Ovary (tissue), 7 donors: ENCODE measurements at regions not wholly inside any gene's neighbourhood (a gene's known extent, or its start where the extent isn't known, plus 50 kb on each side); places are given as distances from the start of the nearest gene placed in this dataset.

Experiments
- DNase-seq, 5 donors: peaks; one replicate each; pipeline ENCODE4 v3.0.0-alpha.2; 2019 to 2020
- H3K27ac ChIP-seq, 2 donors: fragments of 200-600 bp; one replicate each; pipeline versions ENCODE4 v1.5.1 to v1.8.0; 2019 to 2022
- H3K27me3 ChIP-seq: fragments of 200-600 bp; one replicate; pipeline ENCODE4 v1.8.0; 2022
- H3K36me3 ChIP-seq: fragments of 200-600 bp; sonication (generic); one replicate; pipeline ENCODE4 v1.5.1; 2019
- H3K4me1 ChIP-seq: one replicate; pipeline ENCODE4 v1.8.1; 2013; ENCODE audit warnings: mild to moderate bottlenecking, moderate library complexity; ENCODE audit not compliant: insufficient read depth
- H3K4me3 ChIP-seq: fragments of 200-600 bp; sonication (generic); one replicate; pipeline ENCODE4 v1.5.1; 2017
- H3K9me3 ChIP-seq, 2 donors: fragments of 200-600 bp in 1 of 2; sonication (generic) in 1 of 2; one replicate each; pipeline versions ENCODE4 v1.5.1 to v1.8.1; 2013 to 2019; ENCODE audit warnings: mild to moderate bottlenecking in 1 of 2, moderate library complexity in 1 of 2
- CTCF ChIP-seq, 3 donors: fragments of 450-650 bp in 2 of 3; fragments of 200-600 bp in 1 of 3; IDR thresholded peaks; one replicate each; pipeline versions ENCODE4 v1.5.1 to v1.8.0; 2016 to 2022; ENCODE audit warnings: antibody characterized with exemption in 3 of 3, mild to moderate bottlenecking in 1 of 3
- EP300 ChIP-seq: sonication (generic); formaldehyde crosslinking; IDR thresholded peaks from one replicate; pipeline ENCODE4 v1.6.1; 2017; ENCODE audit warnings: antibody characterized with exemption
- POLR2A ChIP-seq: fragments of 450-650 bp; IDR thresholded peaks from one replicate; pipeline ENCODE4 v1.6.1; 2017; ENCODE audit warnings: antibody characterized with exemption, mild to moderate bottlenecking, moderate library complexity
- WGBS, 3 donors: extraction: QIAGEN DNeasy Blood & Tissue Kit in 1 of 3; methylation state at CpG; one replicate each; pipeline versions ENCODE4 v1.1.5 to v1.1.7; 2013 to 2017; 5-methylcytosine and 5-hydroxymethylcytosine counted together
- intact Hi-C, 4 donors: fragments of 100-400 bp; cut with DNase I; formaldehyde crosslinking; loops; one replicate each; pipeline versions ENCODE4 v1.11.0 to v1.15.1; 2022 to 2023
- donor health status: DM: no; HTN: no; CAD: no; lungs with moderate emphysema.
- donor health status: DM: no; HTN: no; CAD: no.
- donor health status: Bipolar disorder and iron deficiency.
- donor health status: DM: no; HTN: no; CAD: no.
- donor health status: DM: yes; HTN: yes; CAD: no.

GRCh38 chr4:123562994-123563750 is 166.6 kb downstream of the SPRY1 start:
- no peak overlapping the region for H3K27ac ChIP-seq
- H3K9me3 ChIP-seq, result no peaks in the 10 kb centered on the region
- no peaks in the 10 kb centered on the region for H3K27me3 ChIP-seq
- intact Hi-C loops, result loop anchor here in 1 of 4 donors (5.0 to 10.0 kb wide), 2 partner anchors 219 to 448 kb away; no protein-coding TSS in a partner anchor
- no peaks in the 10 kb centered on the region for H3K36me3 ChIP-seq
- 61 to 74% (median 70%) methylated on average over 4 of the region's 4 CpGs for WGBS, 3 donors
- H3K4me3 ChIP-seq, result no peak overlapping the region
- TF ChIP-seq CTCF (IDR thresholded peaks at IDR 0.05) (no peak), POLR2A (no peak), EP300 (no peak)
- no peak for DNase-seq
- H3K4me1 ChIP-seq, result peaks cover 10% of the 10 kb centered on the region

GRCh38 chr4:123564758-123565346 is 168.3 kb downstream of the SPRY1 start:
- H3K27me3 ChIP-seq, result no peaks in the 10 kb centered on the region
- no peaks in the 10 kb centered on the region for H3K9me3 ChIP-seq
- H3K36me3 ChIP-seq, result no peaks in the 10 kb centered on the region
- H3K4me3 ChIP-seq, result no peak overlapping the region
- WGBS, 3 donors, result 21 to 27% (median 26%) methylated on average over 6 of the region's 6 CpGs
- DNase-seq, result peak in 3 of 5 donors; percentile 34 to 48 (median 35)
- intact Hi-C loops, result loop anchor here in 1 of 4 donors (5.0 to 10.0 kb wide), 2 partner anchors 217 to 450 kb away; no protein-coding TSS in a partner anchor
- peak in 2 of 3 donors; percentile 67 to 75 for TF ChIP-seq CTCF (IDR thresholded peaks at IDR 0.05)
- TF ChIP-seq POLR2A, result no peak
- H3K4me1 ChIP-seq, result peaks cover 10% of the 10 kb centered on the region
- no peak overlapping the region for H3K27ac ChIP-seq

- DNase-seq, result no peak
- 73 to 83% (median 80%) methylated on average over 2 of the region's 2 CpGs for WGBS, 3 donors
- H3K4me3 ChIP-seq, result no peak overlapping the region
- no peaks in the 10 kb centered on the region for H3K36me3 ChIP-seq
- H3K4me1 ChIP-seq, result peaks cover 5% of the 10 kb centered on the region
- H3K9me3 ChIP-seq, result no peaks in the 10 kb centered on the region
- H3K27ac ChIP-seq, result no peak overlapping the region
- intact Hi-C loops, result loop anchor here in 1 of 4 donors (10.0 kb wide), 1 partner anchor 454 kb away; no protein-coding TSS in a partner anchor
- H3K27me3 ChIP-seq, result no peaks in the 10 kb centered on the region
- TF ChIP-seq CTCF (IDR thresholded peaks at IDR 0.05) (no peak), EP300 (no peak), POLR2A (no peak)
Measured at GRCh38 chr4:123568936-123569335, 172.3 kb downstream of the SPRY1 start.

- intact Hi-C loops, result loop anchor here in 1 of 4 donors (10.0 kb wide), 1 partner anchor 455 kb away; no protein-coding TSS in a partner anchor
- 94 to 97% (median 96%) methylated on average over 2 of the region's 2 CpGs for WGBS, 3 donors
- Histone ChIP-seq H3K9me3 (no peaks in the 10 kb centered on the region), H3K27me3 (no peaks in the 10 kb centered on the region), H3K27ac (no peak overlapping the region), H3K4me1 (peaks cover 4% of the 10 kb centered on the region), H3K36me3 (no peaks in the 10 kb centered on the region), H3K4me3 (no peak overlapping the region)
- DNase-seq, result no peak
- TF ChIP-seq CTCF (IDR thresholded peaks at IDR 0.05), result no peak
- no peak for TF ChIP-seq POLR2A
- TF ChIP-seq EP300, result no peak
Measured at GRCh38 chr4:123569541-123569940, 172.9 kb downstream of the SPRY1 start.
